HG03520 (cell line): ENCODE measurements at regions not wholly inside any gene's neighbourhood (a gene's known extent, or its start where the extent isn't known, plus 50 kb on each side); places are given as distances from the start of the nearest gene placed in this dataset.
A peak's percentile ranks its signal among the peaks of the same experiment; 100 is the strongest.

Experiments
- ATAC-seq: cut with Tn5 transposase; IDR thresholded peaks from one replicate; pipeline ENCODE4 v1.9.1; 2021; ENCODE audit warnings: mild to moderate bottlenecking, moderate library complexity; ENCODE audit not compliant: unreplicated experiment

GRCh38 chr6:145483191-145483996 is 251.9 kb downstream of the EPM2A start:
- ATAC-seq: no peak

GRCh38 chr6:145485288-145485687 is 250.0 kb downstream of the EPM2A start:
- no peak for ATAC-seq

- ATAC-seq: no peak
These were observed 249.0 kb downstream of the EPM2A start for GRCh38 chr6:145486306-145486705.

GRCh38 chr6:145489583-145489982 is 245.7 kb downstream of the EPM2A start:
- no peak for ATAC-seq

- no peak for ATAC-seq
These were observed 245.3 kb downstream of the EPM2A start for GRCh38 chr6:145490068-145490467.

- no peak for ATAC-seq
These were observed 244.2 kb downstream of the EPM2A start for GRCh38 chr6:145491126-145491525.

- no peak for ATAC-seq
These were observed 238.3 kb downstream of the EPM2A start for GRCh38 chr6:145497006-145497405.

GRCh38 chr6:145498425-145498824 is 236.9 kb downstream of the EPM2A start:
- ATAC-seq: peak; percentile 81

GRCh38 chr6:145502416-145502815 is 232.9 kb downstream of the EPM2A start:
- no peak for ATAC-seq

- no peak for ATAC-seq
These were observed 229.2 kb downstream of the EPM2A start for GRCh38 chr6:145506136-145506535.

GRCh38 chr6:145506565-145506964 is 228.8 kb downstream of the EPM2A start:
- ATAC-seq: no peak

- no peak for ATAC-seq
These were observed 228.1 kb downstream of the EPM2A start for GRCh38 chr6:145507239-145507638.

- no peak for ATAC-seq
These were observed 227.2 kb downstream of the EPM2A start for GRCh38 chr6:145508107-145508506.

- ATAC-seq: no peak
These were observed 217.8 kb downstream of the EPM2A start for GRCh38 chr6:145517492-145517891.

- ATAC-seq: no peak
These were observed 210.3 kb downstream of the EPM2A start for GRCh38 chr6:145525038-145525437.

GRCh38 chr6:145529582-145529981 is 205.7 kb downstream of the EPM2A start:
- no peak for ATAC-seq

GRCh38 chr6:145530454-145530853 is 204.9 kb downstream of the EPM2A start:
- no peak for ATAC-seq

GRCh38 chr6:145531032-145531431 is 204.3 kb downstream of the EPM2A start:
- no peak for ATAC-seq

- no peak for ATAC-seq
These were observed 203.5 kb downstream of the EPM2A start for GRCh38 chr6:145531822-145532221.

- ATAC-seq: no peak
These were observed 203.0 kb downstream of the EPM2A start for GRCh38 chr6:145532361-145532760.

- ATAC-seq: no peak
These were observed 200.3 kb downstream of the EPM2A start for GRCh38 chr6:145534989-145535388.

- ATAC-seq: no peak
These were observed 196.3 kb downstream of the EPM2A start for GRCh38 chr6:145538989-145539388.

- no peak for ATAC-seq
These were observed 195.5 kb downstream of the EPM2A start for GRCh38 chr6:145539831-145540230.
